HepG2 (cell line): ENCODE measurements at regions not wholly inside any gene's neighbourhood (a gene's known extent, or its start where the extent isn't known, plus 50 kb on each side); places are given as distances from the start of the nearest gene placed in this dataset.

Source experiments
- AGO2 ChIP-seq: fragments of 200-400 bp; formaldehyde crosslinking; optimal IDR thresholded peaks from 2 replicates; pipeline ENCODE3; 2017; ENCODE audit warnings: mild to moderate bottlenecking, low read depth, low read length, moderate library complexity
- BORCS8-MEF2B ChIP-seq: sonication (generic); formaldehyde crosslinking; IDR thresholded peaks from 2 replicates; pipeline ENCODE4 v1.8.0; 2022; ENCODE audit warnings: mild to moderate bottlenecking, missing genetic modification reagents
- ELF4 ChIP-seq: sonication (generic); formaldehyde crosslinking; IDR thresholded peaks from 2 replicates; pipeline ENCODE4 v1.5.0; 2020; ENCODE audit warnings: missing genetic modification reagents, mild to moderate bottlenecking, moderate library complexity, borderline replicate concordance
- HNF4A ChIP-seq: sonication (generic); formaldehyde crosslinking; IDR thresholded peaks from 2 replicates; pipeline ENCODE4 v1.4.0; 2020; ENCODE audit warnings: missing genetic modification reagents
- HOXA3 ChIP-seq: sonication (generic); formaldehyde crosslinking; IDR thresholded peaks from 2 replicates; pipeline ENCODE4 v1.5.0; 2020; ENCODE audit warnings: missing genetic modification reagents
- IRF9 ChIP-seq: sonication (generic); formaldehyde crosslinking; IDR thresholded peaks from 2 replicates; pipeline ENCODE4 v1.8.0; 2022; ENCODE audit warnings: missing genetic modification reagents, mild to moderate bottlenecking, borderline replicate concordance
- KAT8 ChIP-seq: IDR thresholded peaks from 2 replicates; pipeline ENCODE4 v1.6.1; 2016; ENCODE audit warnings: missing genetic modification reagents, missing compliant biosample characterization
- MTA3 ChIP-seq: sonication (generic); formaldehyde crosslinking; IDR thresholded peaks from 2 replicates; pipeline ENCODE4 v1.4.0; 2020; ENCODE audit warnings: missing genetic modification reagents
- NCOA2 ChIP-seq: sonication (generic); formaldehyde crosslinking; IDR thresholded peaks from 2 replicates; pipeline ENCODE4 v1.8.0; 2022; ENCODE audit warnings: inconsistent platforms
- NR2F2 ChIP-seq: IDR thresholded peaks from 2 replicates; pipeline ENCODE4 v1.6.1; 2012; ENCODE audit warnings: low read depth, inconsistent platforms, borderline replicate concordance
- PHF21A ChIP-seq: sonication (generic); formaldehyde crosslinking; IDR thresholded peaks from 2 replicates; pipeline ENCODE4 v1.5.0; 2020; ENCODE audit warnings: mild to moderate bottlenecking, missing genetic modification reagents
- POGZ ChIP-seq: sonication (generic); formaldehyde crosslinking; IDR thresholded peaks from 2 replicates; pipeline ENCODE4 v1.4.0; 2020; ENCODE audit warnings: mild to moderate bottlenecking, missing genetic modification reagents
- SKI ChIP-seq: fragments of 450-650 bp; IDR thresholded peaks from one replicate; pipeline ENCODE4 v1.6.1; 2018; ENCODE audit warnings: mild to moderate bottlenecking; ENCODE audit not compliant: partially characterized antibody
- THYN1 ChIP-seq: sonication (generic); formaldehyde crosslinking; IDR thresholded peaks from 2 replicates; pipeline ENCODE4 v1.8.1; 2023; ENCODE audit warnings: low read depth, mild to moderate bottlenecking, moderate library complexity, missing genetic modification reagents, borderline replicate concordance
- ZBTB20 ChIP-seq: sonication (generic); formaldehyde crosslinking; IDR thresholded peaks from 2 replicates; pipeline ENCODE4 v1.8.1; 2023; ENCODE audit warnings: missing genetic modification reagents, low read depth, mild to moderate bottlenecking, borderline replicate concordance
- ZHX1 ChIP-seq: sonication (generic); formaldehyde crosslinking; IDR thresholded peaks from 2 replicates; pipeline ENCODE4 v1.8.1; 2022; ENCODE audit warnings: low read depth, mild to moderate bottlenecking, missing genetic modification reagents
- ZNF251 ChIP-seq: sonication (generic); formaldehyde crosslinking; IDR thresholded peaks from 2 replicates; pipeline ENCODE4 v1.9.0; 2021; ENCODE audit warnings: mild to moderate bottlenecking, missing genetic modification reagents
- ZNF282 ChIP-seq: fragments of 450-650 bp; IDR thresholded peaks from 2 replicates; pipeline ENCODE4 v1.6.1; 2018; ENCODE audit not compliant: partially characterized antibody
- ZNF33A ChIP-seq: sonication (generic); formaldehyde crosslinking; IDR thresholded peaks from 2 replicates; pipeline ENCODE4 v1.5.1; 2020; ENCODE audit warnings: missing genetic modification reagents, mild to moderate bottlenecking, moderate library complexity, borderline replicate concordance
- ZNF501 ChIP-seq: sonication (generic); formaldehyde crosslinking; IDR thresholded peaks from 2 replicates; pipeline ENCODE4 v1.5.1; 2020; ENCODE audit warnings: mild to moderate bottlenecking, moderate library complexity, missing genetic modification reagents
- ZNF605 ChIP-seq: sonication (generic); formaldehyde crosslinking; IDR thresholded peaks from 2 replicates; pipeline ENCODE4 v1.8.0; 2022; ENCODE audit warnings: mild to moderate bottlenecking, missing genetic modification reagents
- ZNF709 ChIP-seq: sonication (generic); formaldehyde crosslinking; IDR thresholded peaks from 2 replicates; pipeline ENCODE4 v1.5.0; 2020; ENCODE audit warnings: mild to moderate bottlenecking, missing genetic modification reagents
- TF ChIP-seq, protein P1 (sequence below): sonication (generic); formaldehyde crosslinking; IDR thresholded peaks from 2 replicates; pipeline ENCODE4 v1.4.0; 2020; ENCODE audit warnings: missing genetic modification reagents, borderline replicate concordance
- TF ChIP-seq, protein P2 (sequence below): sonication (generic); formaldehyde crosslinking; IDR thresholded peaks from 2 replicates; pipeline ENCODE4 v1.8.0; 2022; ENCODE audit warnings: missing genetic modification reagents, mild to moderate bottlenecking, inconsistent platforms, borderline replicate concordance

GRCh38 chr17:72397223-72397667 lies 276.4 kb downstream of the SOX9 start (continued):
- TF ChIP-seq ZNF709 (CRISPR knock-in tag) = no peak
- TF ChIP-seq SKI = peak; percentile 64
- TF ChIP-seq ZBTB20 (CRISPR knock-in tag) = no peak
- TF ChIP-seq PHF21A = peak; percentile 54; the same call in 1 of the 2 replicates
- peak; percentile 73; the same call in 1 of the 2 replicates for TF ChIP-seq HOXA3 (CRISPR knock-in tag)
- TF ChIP-seq ZNF33A (CRISPR knock-in tag) = peak; percentile 84; the same call in 1 of the 2 replicates
- no peak for TF ChIP-seq BORCS8-MEF2B
- TF ChIP-seq AGO2 = no peak
- no peak for TF ChIP-seq ZHX1 (CRISPR knock-in tag)
- TF ChIP-seq ZNF251 (CRISPR knock-in tag) = no peak
- 0 out of 2 replicates have a peak, but pooled peaks have one; percentile 49 for TF ChIP-seq THYN1 (CRISPR knock-in tag)
- no peak for TF ChIP-seq ZNF282
- peak; percentile 97 for TF ChIP-seq POGZ (CRISPR knock-in tag)
- TF ChIP-seq, protein P1, sequence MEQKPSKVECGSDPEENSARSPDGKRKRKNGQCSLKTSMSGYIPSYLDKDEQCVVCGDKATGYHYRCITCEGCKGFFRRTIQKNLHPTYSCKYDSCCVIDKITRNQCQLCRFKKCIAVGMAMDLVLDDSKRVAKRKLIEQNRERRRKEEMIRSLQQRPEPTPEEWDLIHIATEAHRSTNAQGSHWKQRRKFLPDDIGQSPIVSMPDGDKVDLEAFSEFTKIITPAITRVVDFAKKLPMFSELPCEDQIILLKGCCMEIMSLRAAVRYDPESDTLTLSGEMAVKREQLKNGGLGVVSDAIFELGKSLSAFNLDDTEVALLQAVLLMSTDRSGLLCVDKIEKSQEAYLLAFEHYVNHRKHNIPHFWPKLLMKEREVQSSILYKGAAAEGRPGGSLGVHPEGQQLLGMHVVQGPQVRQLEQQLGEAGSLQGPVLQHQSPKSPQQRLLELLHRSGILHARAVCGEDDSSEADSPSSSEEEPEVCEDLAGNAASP = 0 out of 2 replicates have a peak, but pooled peaks have one; percentile 59
- no peak for TF ChIP-seq MTA3 (CRISPR knock-in tag)
- TF ChIP-seq HNF4A (CRISPR knock-in tag) = peak; percentile 73
- peak; percentile 68; the same call in 1 of the 2 replicates for TF ChIP-seq KAT8
- TF ChIP-seq NR2F2 = peak; percentile 86
- 0 out of 2 replicates have a peak, but pooled peaks have one; percentile 41 for TF ChIP-seq IRF9 (CRISPR knock-in tag)
- no peak for TF ChIP-seq ELF4 (CRISPR knock-in tag)
- TF ChIP-seq, protein P2, sequence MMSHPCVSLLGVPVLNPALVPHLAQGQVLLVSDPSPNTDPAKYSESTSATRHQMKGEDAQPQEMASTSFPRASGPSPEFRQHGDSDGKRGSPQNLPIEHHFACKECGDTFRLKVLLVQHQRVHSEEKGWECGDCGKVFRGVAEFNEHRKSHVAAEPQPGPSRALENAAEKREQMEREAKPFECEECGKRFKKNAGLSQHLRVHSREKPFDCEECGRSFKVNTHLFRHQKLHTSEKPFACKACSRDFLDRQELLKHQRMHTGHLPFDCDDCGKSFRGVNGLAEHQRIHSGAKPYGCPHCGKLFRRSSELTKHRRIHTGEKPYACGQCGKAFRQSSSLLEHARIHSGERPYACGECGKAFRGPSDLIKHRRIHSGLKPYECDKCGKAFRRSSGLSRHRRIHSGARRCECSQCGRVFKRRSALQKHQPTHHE (CRISPR knock-in tag) = no peak
- TF ChIP-seq ZNF501 (CRISPR knock-in tag) = peak; percentile 55; the same call in 1 of the 2 replicates
- TF ChIP-seq ZNF605 (CRISPR knock-in tag) = no peak
- TF ChIP-seq NCOA2 (CRISPR knock-in tag) = peak; percentile 81
